ENCODE measurements at regions not wholly inside any gene's neighbourhood (a gene's known extent, or its start where the extent isn't known, plus 50 kb on each side); places are given as distances from the start of the nearest gene placed in this dataset.

- no peak for TF ChIP-seq CTCF (IDR thresholded peaks at IDR 0.05)
- TF ChIP-seq POLR2A (IDR thresholded peaks at IDR 0.05) = no peak
These were observed 92.1 kb downstream of the MOBP start for GRCh38 chr3:39559543-39559942.

Data from heart left ventricle (tissue), 13 donors.